Activated CD4-positive, alpha-beta T cell treated with anti-CD3 and anti-CD28 coated beads, Interleukin-10, Interleukin-2, amounts not matched to agents 100 ng/mL and 50 ng/mL, durations not matched to agents 16 hours and 8 hours (primary cell): ENCODE measurements at regions not wholly inside any gene's neighbourhood (a gene's known extent, or its start where the extent isn't known, plus 50 kb on each side); places are given as distances from the start of the nearest gene placed in this dataset.

Experiments
- DNase-seq: peaks from one replicate; pipeline ENCODE4 v3.0.0-alpha.2; 2020

- DNase-seq = no peak
Measured at GRCh38 chr20:52622081-52622480, 350.1 kb upstream of the TSHZ2 start.

- DNase-seq = no peak
Measured at GRCh38 chr20:52621401-52621800, 350.8 kb upstream of the TSHZ2 start.

- no peak for DNase-seq
Measured at GRCh38 chr20:52619671-52620070, 352.5 kb upstream of the TSHZ2 start.

GRCh38 chr20:52619101-52619500 is 353.1 kb upstream of the TSHZ2 start:
- DNase-seq = no peak

GRCh38 chr20:52616629-52617028 is 355.5 kb upstream of the TSHZ2 start:
- no peak for DNase-seq

GRCh38 chr20:52614051-52614863 is 357.9 kb upstream of the TSHZ2 start:
- DNase-seq = no peak

GRCh38 chr20:52612046-52612632 is 360.0 kb upstream of the TSHZ2 start:
- DNase-seq = no peak

GRCh38 chr20:52610749-52611148 is 361.4 kb upstream of the TSHZ2 start:
- no peak for DNase-seq

GRCh38 chr20:52601295-52601971 is 370.7 kb upstream of the TSHZ2 start:
- no peak for DNase-seq

GRCh38 chr20:52596256-52596655 is 375.9 kb upstream of the TSHZ2 start:
- no peak for DNase-seq

- no peak for DNase-seq
Measured at GRCh38 chr20:52595518-52595917, 376.6 kb upstream of the TSHZ2 start.

GRCh38 chr20:52593654-52594053 is 378.5 kb upstream of the TSHZ2 start:
- no peak for DNase-seq

- no peak for DNase-seq
Measured at GRCh38 chr20:52592567-52592966, 379.6 kb upstream of the TSHZ2 start.

- no peak for DNase-seq
Measured at GRCh38 chr20:52590100-52590499, 382.1 kb upstream of the TSHZ2 start.

- DNase-seq = no peak
Measured at GRCh38 chr20:52589251-52589812, 382.8 kb upstream of the TSHZ2 start.

GRCh38 chr20:52586660-52587059 is 385.5 kb upstream of the TSHZ2 start:
- no peak for DNase-seq

GRCh38 chr20:52585333-52585732 is 386.8 kb upstream of the TSHZ2 start:
- no peak for DNase-seq

- DNase-seq = no peak
Measured at GRCh38 chr20:52578559-52578958, 387.0 kb upstream of the ZFP64 start.

- no peak for DNase-seq
Measured at GRCh38 chr20:52577696-52578095, 386.1 kb upstream of the ZFP64 start.

- no peak for DNase-seq
Measured at GRCh38 chr20:52572687-52573086, 381.1 kb upstream of the ZFP64 start.

- DNase-seq = no peak
Measured at GRCh38 chr20:52569201-52569600, 377.6 kb upstream of the ZFP64 start.

- no peak for DNase-seq
Measured at GRCh38 chr20:52565614-52566013, 374.0 kb upstream of the ZFP64 start.

GRCh38 chr20:52564594-52564993 is 373.0 kb upstream of the ZFP64 start:
- no peak for DNase-seq
